ENCODE measurements at regions not wholly inside any gene's neighbourhood (a gene's known extent, or its start where the extent isn't known, plus 50 kb on each side); places are given as distances from the start of the nearest gene placed in this dataset.
"Not testable (repeated sequence)": the region's sequence is repeated elsewhere in the genome, so short reads cannot be mapped to it uniquely, and the experiment has no call there.

GRCh38 chr7:91710881-91711280 lies 169.6 kb downstream of the MTERF1 start:
- H3K9ac ChIP-seq (ENCODE audit: low read depth in 1 of 2, low read length in 2 of 2): no peak overlapping the region
- H3K4me3 ChIP-seq (ENCODE audit: low read length in 2 of 2): no peak overlapping the region
- no peaks in the 10 kb centered on the region for H3K9me3 ChIP-seq (ENCODE audit: control insufficient read depth in 2 of 2, low read length in 2 of 2)
- no peaks in the 10 kb centered on the region for H3K36me3 ChIP-seq (ENCODE audit: control insufficient read depth in 2 of 2, insufficient read depth in 2 of 2, low read length in 2 of 2)
- no peak overlapping the region for H3K27ac ChIP-seq (ENCODE audit: low read depth in 2 of 2, low read length in 2 of 2)
- H3K27me3 ChIP-seq (ENCODE audit: control insufficient read depth in 2 of 2, insufficient read depth in 2 of 2, low read length in 2 of 2): no peaks in the 10 kb centered on the region
- H3K4me1 ChIP-seq (ENCODE audit: control insufficient read depth in 2 of 2, insufficient read depth in 2 of 2, low read length in 2 of 2): no peaks in the 10 kb centered on the region

GRCh38 chr7:91713669-91714068 lies 166.8 kb downstream of the MTERF1 start:
- Histone ChIP-seq H3K4me1 (ENCODE audit: control insufficient read depth in 2 of 2, insufficient read depth in 2 of 2, low read length in 2 of 2) (no peaks in the 10 kb centered on the region), H3K4me3 (ENCODE audit: low read length in 2 of 2) (no peak overlapping the region), H3K27ac (ENCODE audit: low read depth in 2 of 2, low read length in 2 of 2) (no peak overlapping the region), H3K27me3 (ENCODE audit: control insufficient read depth in 2 of 2, insufficient read depth in 2 of 2, low read length in 2 of 2) (no peaks in the 10 kb centered on the region), H3K9ac (ENCODE audit: low read depth in 1 of 2, low read length in 2 of 2) (no peak overlapping the region), H3K9me3 (ENCODE audit: control insufficient read depth in 2 of 2, low read length in 2 of 2) (no peaks in the 10 kb centered on the region), H3K36me3 (ENCODE audit: control insufficient read depth in 2 of 2, insufficient read depth in 2 of 2, low read length in 2 of 2) (no peaks in the 10 kb centered on the region)

GRCh38 chr7:91717681-91718470 lies 162.6 kb downstream of the MTERF1 start:
- Histone ChIP-seq H3K4me1 (ENCODE audit: control insufficient read depth in 2 of 2, insufficient read depth in 2 of 2, low read length in 2 of 2) (no peaks in the 10 kb centered on the region), H3K27me3 (ENCODE audit: control insufficient read depth in 2 of 2, insufficient read depth in 2 of 2, low read length in 2 of 2) (no peaks in the 10 kb centered on the region), H3K27ac (ENCODE audit: low read depth in 2 of 2, low read length in 2 of 2) (no peak overlapping the region), H3K4me3 (ENCODE audit: low read length in 2 of 2) (no peak overlapping the region), H3K36me3 (ENCODE audit: control insufficient read depth in 2 of 2, insufficient read depth in 2 of 2, low read length in 2 of 2) (no peaks in the 10 kb centered on the region), H3K9ac (ENCODE audit: low read depth in 1 of 2, low read length in 2 of 2) (no peak overlapping the region), H3K9me3 (ENCODE audit: control insufficient read depth in 2 of 2, low read length in 2 of 2) (no peaks in the 10 kb centered on the region)

- Histone ChIP-seq H3K9ac (ENCODE audit: low read depth in 1 of 2, low read length in 2 of 2) (no peak overlapping the region), H3K9me3 (ENCODE audit: control insufficient read depth in 2 of 2, low read length in 2 of 2) (no peaks in the 10 kb centered on the region), H3K27ac (ENCODE audit: low read depth in 2 of 2, low read length in 2 of 2) (no peak overlapping the region), H3K36me3 (ENCODE audit: control insufficient read depth in 2 of 2, insufficient read depth in 2 of 2, low read length in 2 of 2) (no peaks in the 10 kb centered on the region), H3K4me3 (ENCODE audit: low read length in 2 of 2) (no peak overlapping the region), H3K27me3 (ENCODE audit: control insufficient read depth in 2 of 2, insufficient read depth in 2 of 2, low read length in 2 of 2) (no peaks in the 10 kb centered on the region), H3K4me1 (ENCODE audit: control insufficient read depth in 2 of 2, insufficient read depth in 2 of 2, low read length in 2 of 2) (no peaks in the 10 kb centered on the region)
Measured at GRCh38 chr7:91719008-91719407, 161.5 kb downstream of the MTERF1 start.

- Histone ChIP-seq H3K27ac (ENCODE audit: low read depth in 2 of 2, low read length in 2 of 2) (no peak overlapping the region), H3K36me3 (ENCODE audit: control insufficient read depth in 2 of 2, insufficient read depth in 2 of 2, low read length in 2 of 2) (no peaks in the 10 kb centered on the region), H3K4me1 (ENCODE audit: control insufficient read depth in 2 of 2, insufficient read depth in 2 of 2, low read length in 2 of 2) (no peaks in the 10 kb centered on the region), H3K9ac (ENCODE audit: low read depth in 1 of 2, low read length in 2 of 2) (no peak overlapping the region), H3K4me3 (ENCODE audit: low read length in 2 of 2) (no peak overlapping the region), H3K27me3 (ENCODE audit: control insufficient read depth in 2 of 2, insufficient read depth in 2 of 2, low read length in 2 of 2) (no peaks in the 10 kb centered on the region), H3K9me3 (ENCODE audit: control insufficient read depth in 2 of 2, low read length in 2 of 2) (no peaks in the 10 kb centered on the region)
Measured at GRCh38 chr7:91720260-91720937, 160.1 kb downstream of the MTERF1 start.

- no peaks in the 10 kb centered on the region for H3K27me3 ChIP-seq (ENCODE audit: control insufficient read depth in 2 of 2, insufficient read depth in 2 of 2, low read length in 2 of 2)
- H3K27ac ChIP-seq (ENCODE audit: low read depth in 2 of 2, low read length in 2 of 2): no peak overlapping the region
- H3K4me1 ChIP-seq (ENCODE audit: control insufficient read depth in 2 of 2, insufficient read depth in 2 of 2, low read length in 2 of 2): no peaks in the 10 kb centered on the region
- no peak overlapping the region for H3K4me3 ChIP-seq (ENCODE audit: low read length in 2 of 2)
- H3K9me3 ChIP-seq (ENCODE audit: control insufficient read depth in 2 of 2, low read length in 2 of 2): no peaks in the 10 kb centered on the region
- H3K36me3 ChIP-seq (ENCODE audit: control insufficient read depth in 2 of 2, insufficient read depth in 2 of 2, low read length in 2 of 2): no peaks in the 10 kb centered on the region
- H3K9ac ChIP-seq (ENCODE audit: low read depth in 1 of 2, low read length in 2 of 2): no peak overlapping the region
Measured at GRCh38 chr7:91722831-91723230, 157.7 kb downstream of the MTERF1 start.

- H3K9me3 ChIP-seq (ENCODE audit: control insufficient read depth in 2 of 2, low read length in 2 of 2); H3K27ac ChIP-seq (ENCODE audit: low read depth in 2 of 2, low read length in 2 of 2); H3K36me3 ChIP-seq (ENCODE audit: control insufficient read depth in 2 of 2, insufficient read depth in 2 of 2, low read length in 2 of 2); H3K27me3 ChIP-seq (ENCODE audit: control insufficient read depth in 2 of 2, insufficient read depth in 2 of 2, low read length in 2 of 2); H3K9ac ChIP-seq (ENCODE audit: low read depth in 1 of 2, low read length in 2 of 2); H3K4me1 ChIP-seq (ENCODE audit: control insufficient read depth in 2 of 2, insufficient read depth in 2 of 2, low read length in 2 of 2); H3K4me3 ChIP-seq (ENCODE audit: low read length in 2 of 2): not testable (repeated sequence)
Measured at GRCh38 chr7:91729046-91729445, 151.5 kb downstream of the MTERF1 start.

GRCh38 chr7:91731976-91732375 lies 148.5 kb downstream of the MTERF1 start:
- Histone ChIP-seq H3K36me3 (ENCODE audit: control insufficient read depth in 2 of 2, insufficient read depth in 2 of 2, low read length in 2 of 2) (no peaks in the 10 kb centered on the region), H3K4me1 (ENCODE audit: control insufficient read depth in 2 of 2, insufficient read depth in 2 of 2, low read length in 2 of 2) (no peaks in the 10 kb centered on the region), H3K4me3 (ENCODE audit: low read length in 2 of 2) (no peak overlapping the region), H3K27me3 (ENCODE audit: control insufficient read depth in 2 of 2, insufficient read depth in 2 of 2, low read length in 2 of 2) (no peaks in the 10 kb centered on the region), H3K9ac (ENCODE audit: low read depth in 1 of 2, low read length in 2 of 2) (no peak overlapping the region), H3K27ac (ENCODE audit: low read depth in 2 of 2, low read length in 2 of 2) (no peak overlapping the region), H3K9me3 (ENCODE audit: control insufficient read depth in 2 of 2, low read length in 2 of 2) (no peaks in the 10 kb centered on the region)

- Histone ChIP-seq H3K4me1 (ENCODE audit: control insufficient read depth in 2 of 2, insufficient read depth in 2 of 2, low read length in 2 of 2) (no peaks in the 10 kb centered on the region), H3K9ac (ENCODE audit: low read depth in 1 of 2, low read length in 2 of 2) (no peak overlapping the region), H3K27me3 (ENCODE audit: control insufficient read depth in 2 of 2, insufficient read depth in 2 of 2, low read length in 2 of 2) (no peaks in the 10 kb centered on the region), H3K36me3 (ENCODE audit: control insufficient read depth in 2 of 2, insufficient read depth in 2 of 2, low read length in 2 of 2) (no peaks in the 10 kb centered on the region), H3K9me3 (ENCODE audit: control insufficient read depth in 2 of 2, low read length in 2 of 2) (peaks cover 0 to 3% of the 10 kb centered on the region in 2 donors), H3K27ac (ENCODE audit: low read depth in 2 of 2, low read length in 2 of 2) (no peak overlapping the region), H3K4me3 (ENCODE audit: low read length in 2 of 2) (no peak overlapping the region)
Measured at GRCh38 chr7:91749418-91749817, 131.1 kb downstream of the MTERF1 start.

GRCh38 chr7:91750091-91750490 lies 130.4 kb downstream of the MTERF1 start:
- Histone ChIP-seq H3K9me3 (ENCODE audit: control insufficient read depth in 2 of 2, low read length in 2 of 2) (peaks cover 0 to 3% of the 10 kb centered on the region in 2 donors), H3K4me3 (ENCODE audit: low read length in 2 of 2) (no peak overlapping the region), H3K4me1 (ENCODE audit: control insufficient read depth in 2 of 2, insufficient read depth in 2 of 2, low read length in 2 of 2) (no peaks in the 10 kb centered on the region), H3K27me3 (ENCODE audit: control insufficient read depth in 2 of 2, insufficient read depth in 2 of 2, low read length in 2 of 2) (no peaks in the 10 kb centered on the region), H3K27ac (ENCODE audit: low read depth in 2 of 2, low read length in 2 of 2) (no peak overlapping the region), H3K36me3 (ENCODE audit: control insufficient read depth in 2 of 2, insufficient read depth in 2 of 2, low read length in 2 of 2) (no peaks in the 10 kb centered on the region), H3K9ac (ENCODE audit: low read depth in 1 of 2, low read length in 2 of 2) (no peak overlapping the region)
